ENCODE measurements at regions not wholly inside any gene's neighbourhood (a gene's known extent, or its start where the extent isn't known, plus 50 kb on each side); places are given as distances from the start of the nearest gene placed in this dataset.
"Not testable (repeated sequence)": the region's sequence is repeated elsewhere in the genome, so short reads cannot be mapped to it uniquely, and the experiment has no call there.

DNA sequence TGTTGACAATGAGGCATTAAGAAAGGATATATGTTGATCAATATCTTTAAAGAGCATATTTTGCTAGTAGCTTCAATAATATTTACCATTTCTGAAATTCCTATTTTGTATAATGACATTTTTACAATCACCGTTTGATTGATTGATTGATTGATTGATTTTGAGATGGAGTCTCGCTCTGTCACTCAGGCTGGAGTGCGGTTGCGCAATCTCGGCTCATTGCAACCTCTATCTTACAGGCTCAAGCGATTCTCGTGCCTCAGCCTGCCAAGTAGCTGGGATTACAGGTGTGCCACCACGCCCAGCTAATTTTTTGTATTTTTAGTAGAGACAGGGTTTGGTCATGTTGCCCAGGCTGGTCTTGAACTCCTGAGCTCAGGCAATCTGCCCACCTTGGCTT, 150.9 kb upstream of the TEX13D start:
- H3K36me3 ChIP-seq (ENCODE audit: insufficient read depth, low read length); H3K79me2 ChIP-seq (ENCODE audit: insufficient read depth, low read length); H3K9me3 ChIP-seq (ENCODE audit: insufficient read depth, low read length, severe bottlenecking); H3K4me2 ChIP-seq (ENCODE audit: insufficient read depth, low read length); H3K27ac ChIP-seq (ENCODE audit: low read length); H3K4me3 ChIP-seq (ENCODE audit: low read depth in 1 of 2, low read length in 2 of 2); H3K4me1 ChIP-seq (ENCODE audit: insufficient read depth, low read length); ATAC-seq (ENCODE audit: insufficient read depth, low read depth); H3K9ac ChIP-seq (ENCODE audit: low read depth, low read length); DNase-seq; H3K27me3 ChIP-seq (ENCODE audit: insufficient read depth, low read length, poor library complexity); H4K20me1 ChIP-seq (ENCODE audit: insufficient read depth, low read length); H2AFZ ChIP-seq (ENCODE audit: low read depth, low read length): not testable (repeated sequence)

DNA sequence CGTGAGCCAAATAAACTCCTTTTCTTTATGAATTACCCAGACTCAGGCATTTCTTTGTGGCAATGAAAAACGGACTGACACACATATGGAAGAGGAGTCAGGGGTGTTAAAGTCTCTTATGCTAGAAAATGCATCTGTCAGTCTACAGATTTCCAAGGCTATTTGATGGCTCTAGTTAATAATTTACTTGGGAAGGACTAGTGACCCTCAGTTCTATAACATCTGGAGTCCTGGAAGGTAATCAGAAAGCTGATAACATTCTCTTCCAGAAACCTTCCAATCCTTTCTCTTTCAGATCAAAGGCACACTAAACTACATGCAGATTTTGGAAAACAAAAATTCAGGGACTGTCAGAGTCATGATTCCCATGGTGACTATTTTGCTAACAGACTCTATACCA, 142.0 kb upstream of the TEX13D start:
- Histone ChIP-seq H3K36me3 (ENCODE audit: insufficient read depth, low read length) (no peaks in the 10 kb centered on the region), H3K4me3 (ENCODE audit: low read depth in 1 of 2, low read length in 2 of 2) (no peak overlapping the region), H3K9ac (ENCODE audit: low read depth, low read length) (no peak overlapping the region), H2AFZ (ENCODE audit: low read depth, low read length) (no peak overlapping the region), H3K27me3 (ENCODE audit: insufficient read depth, low read length, poor library complexity) (no peaks in the 10 kb centered on the region), H3K4me1 (ENCODE audit: insufficient read depth, low read length) (no peaks in the 10 kb centered on the region), H3K27ac (ENCODE audit: low read length) (no peak overlapping the region), H3K4me2 (ENCODE audit: insufficient read depth, low read length) (no peak overlapping the region), H3K9me3 (ENCODE audit: insufficient read depth, low read length, severe bottlenecking) (no peaks in the 10 kb centered on the region), H4K20me1 (ENCODE audit: insufficient read depth, low read length) (no peaks in the 10 kb centered on the region), H3K79me2 (ENCODE audit: insufficient read depth, low read length) (no peaks in the 10 kb centered on the region)
- ATAC-seq (ENCODE audit: insufficient read depth, low read depth) (no peak), DNase-seq (no peak)
- TF ChIP-seq, protein P1, sequence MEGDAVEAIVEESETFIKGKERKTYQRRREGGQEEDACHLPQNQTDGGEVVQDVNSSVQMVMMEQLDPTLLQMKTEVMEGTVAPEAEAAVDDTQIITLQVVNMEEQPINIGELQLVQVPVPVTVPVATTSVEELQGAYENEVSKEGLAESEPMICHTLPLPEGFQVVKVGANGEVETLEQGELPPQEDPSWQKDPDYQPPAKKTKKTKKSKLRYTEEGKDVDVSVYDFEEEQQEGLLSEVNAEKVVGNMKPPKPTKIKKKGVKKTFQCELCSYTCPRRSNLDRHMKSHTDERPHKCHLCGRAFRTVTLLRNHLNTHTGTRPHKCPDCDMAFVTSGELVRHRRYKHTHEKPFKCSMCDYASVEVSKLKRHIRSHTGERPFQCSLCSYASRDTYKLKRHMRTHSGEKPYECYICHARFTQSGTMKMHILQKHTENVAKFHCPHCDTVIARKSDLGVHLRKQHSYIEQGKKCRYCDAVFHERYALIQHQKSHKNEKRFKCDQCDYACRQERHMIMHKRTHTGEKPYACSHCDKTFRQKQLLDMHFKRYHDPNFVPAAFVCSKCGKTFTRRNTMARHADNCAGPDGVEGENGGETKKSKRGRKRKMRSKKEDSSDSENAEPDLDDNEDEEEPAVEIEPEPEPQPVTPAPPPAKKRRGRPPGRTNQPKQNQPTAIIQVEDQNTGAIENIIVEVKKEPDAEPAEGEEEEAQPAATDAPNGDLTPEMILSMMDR (IDR thresholded peaks at IDR 0.05; ENCODE audit: borderline replicate concordance, extremely low read depth, low read length, poor library complexity, severe bottlenecking): no peak
- TF ChIP-seq EZH2 (IDR thresholded peaks at IDR 0.05; ENCODE audit: borderline replicate concordance, low read depth, low read length, severe bottlenecking): no peak

DNA sequence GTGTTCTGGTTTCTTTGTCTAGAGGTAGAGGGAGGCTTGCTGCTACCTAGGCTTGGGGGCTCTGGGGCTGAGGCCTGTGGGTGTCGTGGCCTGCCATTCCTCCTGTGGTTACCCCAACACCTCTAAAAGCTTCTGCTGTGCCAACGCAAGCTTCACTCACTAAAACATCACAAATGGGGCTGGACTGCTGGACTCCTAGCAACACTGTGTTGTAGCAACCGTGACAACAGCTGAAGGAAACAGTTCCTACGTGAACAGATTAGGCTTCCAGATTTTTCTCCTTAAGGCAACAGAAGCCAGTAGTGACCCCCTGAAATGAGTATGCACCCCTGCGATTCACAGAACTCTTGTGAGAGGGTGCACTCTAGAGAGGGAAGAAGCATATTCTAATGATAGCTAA, 138.3 kb upstream of the TEX13D start:
- Histone ChIP-seq H2AFZ (ENCODE audit: low read depth, low read length) (no peak overlapping the region), H4K20me1 (ENCODE audit: insufficient read depth, low read length) (no peaks in the 10 kb centered on the region), H3K27ac (ENCODE audit: low read length) (no peak overlapping the region), H3K9ac (ENCODE audit: low read depth, low read length) (no peak overlapping the region), H3K9me3 (ENCODE audit: insufficient read depth, low read length, severe bottlenecking) (no peaks in the 10 kb centered on the region), H3K79me2 (ENCODE audit: insufficient read depth, low read length) (no peaks in the 10 kb centered on the region), H3K27me3 (ENCODE audit: insufficient read depth, low read length, poor library complexity) (no peaks in the 10 kb centered on the region), H3K4me3 (ENCODE audit: low read depth in 1 of 2, low read length in 2 of 2) (no peak overlapping the region), H3K4me1 (ENCODE audit: insufficient read depth, low read length) (no peaks in the 10 kb centered on the region), H3K4me2 (ENCODE audit: insufficient read depth, low read length) (no peak overlapping the region), H3K36me3 (ENCODE audit: insufficient read depth, low read length) (no peaks in the 10 kb centered on the region)
- DNase-seq (no peak), ATAC-seq (ENCODE audit: insufficient read depth, low read depth) (no peak)
- TF ChIP-seq, protein P1 (IDR thresholded peaks at IDR 0.05; ENCODE audit: borderline replicate concordance, extremely low read depth, low read length, poor library complexity, severe bottlenecking): no peak
- TF ChIP-seq EZH2 (IDR thresholded peaks at IDR 0.05; ENCODE audit: borderline replicate concordance, low read depth, low read length, severe bottlenecking): no peak

GRCh38 chrX:124194901-124195300, 137.6 kb upstream of the TEX13D start:
- Histone ChIP-seq H3K27ac (ENCODE audit: low read length) (no peak overlapping the region), H4K20me1 (ENCODE audit: insufficient read depth, low read length) (no peaks in the 10 kb centered on the region), H3K9ac (ENCODE audit: low read depth, low read length) (no peak overlapping the region), H2AFZ (ENCODE audit: low read depth, low read length) (no peak overlapping the region), H3K9me3 (ENCODE audit: insufficient read depth, low read length, severe bottlenecking) (no peaks in the 10 kb centered on the region), H3K79me2 (ENCODE audit: insufficient read depth, low read length) (no peaks in the 10 kb centered on the region), H3K4me2 (ENCODE audit: insufficient read depth, low read length) (no peak overlapping the region), H3K4me3 (ENCODE audit: low read depth in 1 of 2, low read length in 2 of 2) (no peak overlapping the region), H3K4me1 (ENCODE audit: insufficient read depth, low read length) (no peaks in the 10 kb centered on the region), H3K27me3 (ENCODE audit: insufficient read depth, low read length, poor library complexity) (no peaks in the 10 kb centered on the region), H3K36me3 (ENCODE audit: insufficient read depth, low read length) (no peaks in the 10 kb centered on the region)
- DNase-seq (no peak), ATAC-seq (ENCODE audit: insufficient read depth, low read depth) (no peak)
- TF ChIP-seq, protein P1 (IDR thresholded peaks at IDR 0.05; ENCODE audit: borderline replicate concordance, extremely low read depth, low read length, poor library complexity, severe bottlenecking): no peak
- no peak for TF ChIP-seq EZH2 (IDR thresholded peaks at IDR 0.05; ENCODE audit: borderline replicate concordance, low read depth, low read length, severe bottlenecking)
